Putamen (tissue), 1 donor: ENCODE measurements at regions not wholly inside any gene's neighbourhood (a gene's known extent, or its start where the extent isn't known, plus 50 kb on each side); places are given as distances from the start of the nearest gene placed in this dataset.
A peak's percentile ranks its signal among the peaks of the same experiment; 100 is the strongest.

Experiments
- DNase-seq: peaks from one replicate; pipeline ENCODE4 v3.0.0-alpha.2; 2016; ENCODE audit warnings: low spot score

- DNase-seq = no peak
Measured at GRCh38 chr3:13266005-13266404, 154.1 kb downstream of the NUP210 start.

- no peak for DNase-seq
Measured at GRCh38 chr3:13265507-13265906, 154.6 kb downstream of the NUP210 start.

- no peak for DNase-seq
Measured at GRCh38 chr3:13265016-13265415, 155.1 kb downstream of the NUP210 start.

GRCh38 chr3:13264468-13264795 is 155.7 kb downstream of the NUP210 start:
- DNase-seq = no peak

- no peak for DNase-seq
Measured at GRCh38 chr3:13263770-13264467, 156.2 kb downstream of the NUP210 start.

GRCh38 chr3:13262493-13263211 is 157.5 kb downstream of the NUP210 start:
- no peak for DNase-seq

GRCh38 chr3:13261892-13262291 is 158.2 kb downstream of the NUP210 start:
- DNase-seq = no peak

GRCh38 chr3:13261104-13261830 is 158.9 kb downstream of the NUP210 start:
- DNase-seq = no peak

- no peak for DNase-seq
Measured at GRCh38 chr3:13260259-13261103, 159.6 kb downstream of the NUP210 start.

GRCh38 chr3:13259831-13260230 is 160.3 kb downstream of the NUP210 start:
- no peak for DNase-seq

GRCh38 chr3:13258986-13259514 is 161.1 kb downstream of the NUP210 start:
- no peak for DNase-seq

- no peak for DNase-seq
Measured at GRCh38 chr3:13258280-13258679, 161.8 kb downstream of the NUP210 start.

- no peak for DNase-seq
Measured at GRCh38 chr3:13257666-13258065, 162.5 kb downstream of the NUP210 start.

GRCh38 chr3:13256845-13257244 is 163.3 kb downstream of the NUP210 start:
- DNase-seq = no peak

GRCh38 chr3:13254028-13254951 is 165.8 kb downstream of the NUP210 start:
- DNase-seq = no peak

- peak; percentile 55 for DNase-seq
Measured at GRCh38 chr3:13253208-13253937, 166.7 kb downstream of the NUP210 start.

- no peak for DNase-seq
Measured at GRCh38 chr3:13252207-13252606, 167.9 kb downstream of the NUP210 start.

- no peak for DNase-seq
Measured at GRCh38 chr3:13251166-13251903, 168.8 kb downstream of the NUP210 start.

- DNase-seq = no peak
Measured at GRCh38 chr3:13249664-13250390, 170.3 kb downstream of the NUP210 start.
